HG03045 (cell line): ENCODE measurements at regions not wholly inside any gene's neighbourhood (a gene's known extent, or its start where the extent isn't known, plus 50 kb on each side); places are given as distances from the start of the nearest gene placed in this dataset.

Experiments used
- ATAC-seq: cut with Tn5 transposase; IDR thresholded peaks from one replicate; pipeline ENCODE4 v1.9.1; 2021; ENCODE audit warnings: mild to moderate bottlenecking, moderate library complexity; ENCODE audit not compliant: unreplicated experiment

GRCh38 chr1:101290922-101291561 lies 54.2 kb downstream of the S1PR1 start:
- no peak for ATAC-seq

- ATAC-seq = no peak
These were observed 55.0 kb downstream of the S1PR1 start for GRCh38 chr1:101291562-101292380.

GRCh38 chr1:101293461-101294051 lies 56.7 kb downstream of the S1PR1 start:
- ATAC-seq = peak; percentile 61

GRCh38 chr1:101295209-101295608 lies 58.4 kb downstream of the S1PR1 start:
- no peak for ATAC-seq

GRCh38 chr1:101298663-101299062 lies 61.8 kb downstream of the S1PR1 start:
- ATAC-seq = no peak

GRCh38 chr1:101299141-101299540 lies 62.3 kb downstream of the S1PR1 start:
- ATAC-seq = no peak

GRCh38 chr1:101299710-101300109 lies 62.9 kb downstream of the S1PR1 start:
- no peak for ATAC-seq

- no peak for ATAC-seq
These were observed 64.1 kb downstream of the S1PR1 start for GRCh38 chr1:101300916-101301315.

- ATAC-seq = no peak
These were observed 64.7 kb downstream of the S1PR1 start for GRCh38 chr1:101301446-101302057.

- ATAC-seq = no peak
These were observed 66.2 kb downstream of the S1PR1 start for GRCh38 chr1:101302831-101303511.

GRCh38 chr1:101307985-101308689 lies 71.3 kb downstream of the S1PR1 start:
- ATAC-seq = no peak

- ATAC-seq = no peak
These were observed 72.1 kb downstream of the S1PR1 start for GRCh38 chr1:101308935-101309333.

GRCh38 chr1:101309334-101310311 lies 72.8 kb downstream of the S1PR1 start:
- ATAC-seq = peak; percentile 49

- ATAC-seq = no peak
These were observed 73.7 kb downstream of the S1PR1 start for GRCh38 chr1:101310506-101310905.

- ATAC-seq = no peak
These were observed 74.5 kb downstream of the S1PR1 start for GRCh38 chr1:101311146-101311920.

GRCh38 chr1:101312147-101312546 lies 75.3 kb downstream of the S1PR1 start:
- peak; percentile 37 for ATAC-seq

- no peak for ATAC-seq
These were observed 76.5 kb downstream of the S1PR1 start for GRCh38 chr1:101313356-101313755.

- ATAC-seq = peak; percentile 38
These were observed 77.4 kb downstream of the S1PR1 start for GRCh38 chr1:101314244-101314643.
